ENCODE measurements at regions not wholly inside any gene's neighbourhood (a gene's known extent, or its start where the extent isn't known, plus 50 kb on each side); places are given as distances from the start of the nearest gene placed in this dataset.

DNA sequence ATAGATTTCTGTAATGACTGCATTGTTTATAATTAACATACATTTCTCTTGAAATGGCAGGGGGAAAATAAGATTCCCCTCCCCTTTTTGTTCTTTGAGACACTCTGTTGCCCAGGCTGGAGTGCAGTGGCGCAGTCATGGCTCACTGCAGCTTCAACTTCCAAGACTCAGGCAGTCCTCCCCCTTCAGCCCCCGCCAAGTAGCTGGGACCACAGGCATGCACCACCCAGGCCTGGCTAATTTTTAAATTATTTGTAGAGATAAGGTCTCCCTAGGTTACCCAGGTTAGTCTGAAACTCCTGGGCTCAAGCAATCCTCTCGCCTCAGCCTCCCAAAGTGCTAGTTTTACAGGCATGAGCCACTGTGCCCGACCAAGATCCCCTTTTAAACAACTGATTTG, 67.7 kb downstream of the KATNIP start:
- no peak for ATAC-seq
- Histone ChIP-seq H3K4me1 (ENCODE audit: control insufficient read depth in 1 of 2, insufficient read depth in 2 of 2, low read length in 2 of 2) (no peaks in the 10 kb centered on the region), H3K9me3 (ENCODE audit: control insufficient read depth in 1 of 2, insufficient read depth in 1 of 2, low read depth in 1 of 2, low read length in 2 of 2) (no peaks in the 10 kb centered on the region), H2AFZ (ENCODE audit: low read depth, low read length, poor library complexity, severe bottlenecking) (no peak overlapping the region), H3K79me2 (ENCODE audit: insufficient read depth, low read length) (no peaks in the 10 kb centered on the region), H3K27me3 (ENCODE audit: insufficient read depth, low read length) (no peaks in the 10 kb centered on the region), H3K4me2 (ENCODE audit: low read length) (no peak overlapping the region), H3K27ac (ENCODE audit: low read depth, low read length) (no peak overlapping the region), H3K4me3 (replicated peaks in 1 of 2; ENCODE audit: low read depth in 1 of 2, low read length in 2 of 2) (no peak overlapping the region), H3K9ac (ENCODE audit: low read length) (no peak overlapping the region), H4K20me1 (ENCODE audit: insufficient read depth) (no peaks in the 10 kb centered on the region), H3K9me2 (ENCODE audit: insufficient read depth) (no peaks in the 10 kb centered on the region), H3K36me3 (ENCODE audit: control insufficient read depth in 1 of 2, insufficient read depth in 2 of 2, low read length in 2 of 2) (no peaks in the 10 kb centered on the region)
- intact Hi-C loops (cut with micrococcal nuclease) = no loop called here
- POLR2A ChIA-PET = no interaction called here
- CTCF ChIA-PET = no interaction called here
- RAD21 ChIA-PET (ENCODE audit: low non-redundant PET in 1 of 2, low total read pairs in 2 of 2, uncharacterized antibody in 2 of 2, unreplicated experiment in 2 of 2) = no interaction called here
- TF ChIP-seq ZFX (IDR thresholded peaks at IDR 0.05) (no peak), EGR1 (IDR thresholded peaks at IDR 0.05; ENCODE audit: low read depth) (no peak), SP1 (IDR thresholded peaks at IDR 0.05; ENCODE audit: low read depth) (no peak), YY1 (IDR thresholded peaks at IDR 0.05; ENCODE audit: extremely low read depth, insufficient replicate concordance, low read depth, low read length) (no peak)
- DNase-seq (ENCODE audit: low read depth, low spot score) = no peak
- BruUV-seq (replicated peaks) = no TSS peak

DNA sequence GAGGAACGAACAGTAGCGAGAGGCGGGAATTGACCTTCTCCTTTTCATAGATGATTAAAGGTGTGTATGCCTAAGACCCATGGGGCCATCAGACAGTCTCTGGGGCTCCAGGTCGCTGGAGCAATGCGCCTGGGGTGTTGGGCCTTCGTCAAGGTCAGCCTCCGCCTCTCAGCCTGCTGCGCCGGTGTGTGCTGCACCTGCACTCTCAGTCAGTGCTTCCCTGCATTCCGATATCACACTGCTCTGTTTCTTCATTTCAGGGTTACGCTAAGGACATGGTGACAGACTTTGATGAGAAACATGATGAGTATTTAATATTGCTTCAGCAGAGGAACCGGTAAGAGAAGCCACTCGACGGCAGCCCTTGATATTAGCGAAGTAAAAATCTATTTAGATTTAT, 68.2 kb downstream of the KATNIP start:
- ChIA-PET POLR2A (no interaction called here), CTCF (no interaction called here), RAD21 (ENCODE audit: low non-redundant PET in 1 of 2, low total read pairs in 2 of 2, uncharacterized antibody in 2 of 2, unreplicated experiment in 2 of 2) (no interaction called here)
- intact Hi-C loops (cut with micrococcal nuclease) = no loop called here
- ATAC-seq (no peak), DNase-seq (ENCODE audit: low read depth, low spot score) (no peak)
- H3K9ac ChIP-seq (ENCODE audit: low read length) = no peak overlapping the region
- H4K20me1 ChIP-seq (ENCODE audit: insufficient read depth) = no peaks in the 10 kb centered on the region
- BruUV-seq (replicated peaks) = no TSS peak
- no peaks in the 10 kb centered on the region for H3K9me3 ChIP-seq (ENCODE audit: control insufficient read depth in 1 of 2, insufficient read depth in 1 of 2, low read depth in 1 of 2, low read length in 2 of 2)
- no peaks in the 10 kb centered on the region for H3K27me3 ChIP-seq (ENCODE audit: insufficient read depth, low read length)
- no peaks in the 10 kb centered on the region for H3K4me1 ChIP-seq (ENCODE audit: control insufficient read depth in 1 of 2, insufficient read depth in 2 of 2, low read length in 2 of 2)
- no peak overlapping the region for H3K4me3 ChIP-seq (replicated peaks in 1 of 2; ENCODE audit: low read depth in 1 of 2, low read length in 2 of 2)
- H3K36me3 ChIP-seq (ENCODE audit: control insufficient read depth in 1 of 2, insufficient read depth in 2 of 2, low read length in 2 of 2) = no peaks in the 10 kb centered on the region
- no peak overlapping the region for H2AFZ ChIP-seq (ENCODE audit: low read depth, low read length, poor library complexity, severe bottlenecking)
- no peaks in the 10 kb centered on the region for H3K79me2 ChIP-seq (ENCODE audit: insufficient read depth, low read length)
- no peak overlapping the region for H3K27ac ChIP-seq (ENCODE audit: low read depth, low read length)
- H3K4me2 ChIP-seq (ENCODE audit: low read length) = no peak overlapping the region
- no peaks in the 10 kb centered on the region for H3K9me2 ChIP-seq (ENCODE audit: insufficient read depth)
- TF ChIP-seq EZH2phosphoT487 (IDR thresholded peaks at IDR 0.05; ENCODE audit: borderline replicate concordance) (no peak), SIN3A (IDR thresholded peaks at IDR 0.05; ENCODE audit: low read depth) (no peak), POLR2A (IDR thresholded peaks at IDR 0.05; ENCODE audit: borderline replicate concordance, extremely low read depth, insufficient read depth, insufficient read length) (no peak), ZFX (IDR thresholded peaks at IDR 0.05) (no peak), ZNF274 (IDR thresholded peaks at IDR 0.05; ENCODE audit: low read depth, low read length) (no peak), ELF1 (IDR thresholded peaks at IDR 0.05; ENCODE audit: borderline replicate concordance, low read depth) (no peak), CBX3 (IDR thresholded peaks at IDR 0.05; ENCODE audit: low read depth) (no peak), SP1 (IDR thresholded peaks at IDR 0.05; ENCODE audit: low read depth) (no peak), FOSL1 (IDR thresholded peaks at IDR 0.05; ENCODE audit: low read depth) (no peak), SRF (IDR thresholded peaks at IDR 0.05; ENCODE audit: low read depth) (no peak)
- TF ChIP-seq, protein P1, sequence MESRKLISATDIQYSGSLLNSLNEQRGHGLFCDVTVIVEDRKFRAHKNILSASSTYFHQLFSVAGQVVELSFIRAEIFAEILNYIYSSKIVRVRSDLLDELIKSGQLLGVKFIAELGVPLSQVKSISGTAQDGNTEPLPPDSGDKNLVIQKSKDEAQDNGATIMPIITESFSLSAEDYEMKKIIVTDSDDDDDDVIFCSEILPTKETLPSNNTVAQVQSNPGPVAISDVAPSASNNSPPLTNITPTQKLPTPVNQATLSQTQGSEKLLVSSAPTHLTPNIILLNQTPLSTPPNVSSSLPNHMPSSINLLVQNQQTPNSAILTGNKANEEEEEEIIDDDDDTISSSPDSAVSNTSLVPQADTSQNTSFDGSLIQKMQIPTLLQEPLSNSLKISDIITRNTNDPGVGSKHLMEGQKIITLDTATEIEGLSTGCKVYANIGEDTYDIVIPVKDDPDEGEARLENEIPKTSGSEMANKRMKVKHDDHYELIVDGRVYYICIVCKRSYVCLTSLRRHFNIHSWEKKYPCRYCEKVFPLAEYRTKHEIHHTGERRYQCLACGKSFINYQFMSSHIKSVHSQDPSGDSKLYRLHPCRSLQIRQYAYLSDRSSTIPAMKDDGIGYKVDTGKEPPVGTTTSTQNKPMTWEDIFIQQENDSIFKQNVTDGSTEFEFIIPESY (IDR thresholded peaks at IDR 0.05; ENCODE audit: extremely low read depth, insufficient replicate concordance, low read length) = no peak
